ENCODE measurements at regions not wholly inside any gene's neighbourhood (a gene's known extent, or its start where the extent isn't known, plus 50 kb on each side); places are given as distances from the start of the nearest gene placed in this dataset.

GRCh38 chr2:61718965-61719364 lies 134.9 kb downstream of the FAM161A start:
- TF ChIP-seq ELF4 (IDR thresholded peaks at IDR 0.05) (no peak), FOXA1 (IDR thresholded peaks at IDR 0.05) (no peak), SUZ12 (IDR thresholded peaks at IDR 0.05) (no peak), TARDBP (IDR thresholded peaks at IDR 0.05) (no peak), LEF1 (IDR thresholded peaks at IDR 0.05; ENCODE audit: borderline replicate concordance) (no peak), NFRKB (IDR thresholded peaks at IDR 0.05) (no peak), PKNOX1 (IDR thresholded peaks at IDR 0.05) (no peak), FOXM1 (IDR thresholded peaks at IDR 0.05; ENCODE audit: borderline replicate concordance) (no peak), BHLHE40 (IDR thresholded peaks at IDR 0.05; ENCODE audit: borderline replicate concordance) (no peak)
